Stomach smooth muscle (tissue), 2 donors: ENCODE measurements at regions not wholly inside any gene's neighbourhood (a gene's known extent, or its start where the extent isn't known, plus 50 kb on each side); places are given as distances from the start of the nearest gene placed in this dataset.
"Not testable (repeated sequence)": the region's sequence is repeated elsewhere in the genome, so short reads cannot be mapped to it uniquely, and the experiment has no call there.

ENCODE experiments used
- H3K27ac ChIP-seq: one replicate; pipeline ENCODE4 v1.7.0; 2013; ENCODE audit warnings: mild to moderate bottlenecking, low read length, inconsistent platforms
- H3K27me3 ChIP-seq, 2 donors: one replicate each; pipeline ENCODE4 v1.7.0; 2013; ENCODE audit warnings: low read length in 2 of 2; ENCODE audit not compliant: insufficient read depth in 2 of 2, control insufficient read depth in 1 of 2
- H3K36me3 ChIP-seq, 2 donors: one replicate each; pipeline ENCODE4 v1.7.0; 2013; ENCODE audit warnings: low read length in 2 of 2; ENCODE audit not compliant: control insufficient read depth in 2 of 2, insufficient read depth in 2 of 2
- H3K4me1 ChIP-seq: one replicate; pipeline ENCODE4 v1.7.0; 2013; ENCODE audit warnings: low read length; ENCODE audit not compliant: control insufficient read depth, insufficient read depth
- H3K4me3 ChIP-seq, 2 donors: one replicate each; pipeline ENCODE4 v1.7.0; 2013; ENCODE audit warnings: low read length in 2 of 2
- H3K9ac ChIP-seq, 2 donors: one replicate each; pipeline ENCODE4 v1.7.0; 2013; ENCODE audit warnings: low read length in 2 of 2, mild to moderate bottlenecking in 1 of 2
- H3K9me3 ChIP-seq, 2 donors: one replicate each; pipeline ENCODE4 v1.7.0; 2013; ENCODE audit warnings: low read length in 2 of 2; ENCODE audit not compliant: control insufficient read depth in 2 of 2
- donor health status: healthy.
- donor health status: Pancreatic carcinoma.

GRCh38 chr2:395886-396285, 108.0 kb upstream of the ALKAL2 start:
- Histone ChIP-seq H3K27me3 (peaks cover 3 to 9% of the 10 kb centered on the region in 2 donors), H3K9ac (no peak overlapping the region), H3K36me3 (no peaks in the 10 kb centered on the region), H3K4me1 (no peaks in the 10 kb centered on the region), H3K27ac (no peak overlapping the region), H3K9me3 (no peaks in the 10 kb centered on the region), H3K4me3 (no peak overlapping the region)

- peaks cover 3 to 9% of the 10 kb centered on the region in 2 donors for H3K27me3 ChIP-seq
- H3K36me3 ChIP-seq, result no peaks in the 10 kb centered on the region
- H3K27ac ChIP-seq, result no peak overlapping the region
- H3K4me3 ChIP-seq, result no peak overlapping the region
- H3K9me3 ChIP-seq, result no peaks in the 10 kb centered on the region
- no peak overlapping the region for H3K9ac ChIP-seq
- H3K4me1 ChIP-seq, result no peaks in the 10 kb centered on the region
Measured at GRCh38 chr2:393711-394696, 106.1 kb upstream of the ALKAL2 start.

GRCh38 chr2:392926-393280, 105.0 kb upstream of the ALKAL2 start:
- Histone ChIP-seq H3K9me3 (no peaks in the 10 kb centered on the region), H3K27me3 (peaks cover 3 to 12% of the 10 kb centered on the region in 2 donors), H3K27ac (no peak overlapping the region), H3K36me3 (no peaks in the 10 kb centered on the region), H3K4me3 (no peak overlapping the region), H3K4me1 (no peaks in the 10 kb centered on the region), H3K9ac (no peak overlapping the region)

- no peaks in the 10 kb centered on the region for H3K9me3 ChIP-seq
- H3K27ac ChIP-seq, result no peak overlapping the region
- no peaks in the 10 kb centered on the region for H3K4me1 ChIP-seq
- H3K36me3 ChIP-seq, result no peaks in the 10 kb centered on the region
- no peak overlapping the region for H3K9ac ChIP-seq
- H3K4me3 ChIP-seq, result no peak overlapping the region
- H3K27me3 ChIP-seq, result peaks cover 3 to 10% of the 10 kb centered on the region in 2 donors
Measured at GRCh38 chr2:392181-392925, 104.5 kb upstream of the ALKAL2 start.

GRCh38 chr2:391696-392095, 103.8 kb upstream of the ALKAL2 start:
- H3K9ac ChIP-seq, result no peak overlapping the region
- H3K36me3 ChIP-seq, result no peaks in the 10 kb centered on the region
- H3K27ac ChIP-seq, result no peak overlapping the region
- no peaks in the 10 kb centered on the region for H3K4me1 ChIP-seq
- H3K9me3 ChIP-seq, result no peaks in the 10 kb centered on the region
- H3K27me3 ChIP-seq, result peaks cover 3 to 10% of the 10 kb centered on the region in 2 donors
- H3K4me3 ChIP-seq, result no peak overlapping the region

GRCh38 chr2:390959-391358, 103.1 kb upstream of the ALKAL2 start:
- H3K27me3 ChIP-seq, result peaks cover 3 to 10% of the 10 kb centered on the region in 2 donors
- H3K4me3 ChIP-seq, result no peak overlapping the region
- H3K36me3 ChIP-seq, result no peaks in the 10 kb centered on the region
- no peaks in the 10 kb centered on the region for H3K4me1 ChIP-seq
- no peak overlapping the region for H3K27ac ChIP-seq
- no peak overlapping the region for H3K9ac ChIP-seq
- H3K9me3 ChIP-seq, result no peaks in the 10 kb centered on the region

GRCh38 chr2:389985-390384, 102.1 kb upstream of the ALKAL2 start:
- H3K36me3 ChIP-seq, H3K4me3 ChIP-seq, H3K27ac ChIP-seq, H3K27me3 ChIP-seq, H3K4me1 ChIP-seq, H3K9me3 ChIP-seq, H3K9ac ChIP-seq: not testable (repeated sequence)

GRCh38 chr2:388752-389151, 100.9 kb upstream of the ALKAL2 start:
- H3K4me3 ChIP-seq, H3K9ac ChIP-seq, H3K27me3 ChIP-seq, H3K36me3 ChIP-seq, H3K27ac ChIP-seq, H3K4me1 ChIP-seq, H3K9me3 ChIP-seq: not testable (repeated sequence)

GRCh38 chr2:387980-388421, 100.1 kb upstream of the ALKAL2 start:
- no peak overlapping the region for H3K27ac ChIP-seq
- no peaks in the 10 kb centered on the region for H3K9me3 ChIP-seq
- H3K27me3 ChIP-seq, result peaks cover 5 to 7% of the 10 kb centered on the region in 2 donors
- H3K4me3 ChIP-seq, result no peak overlapping the region
- no peaks in the 10 kb centered on the region for H3K36me3 ChIP-seq
- no peaks in the 10 kb centered on the region for H3K4me1 ChIP-seq
- H3K9ac ChIP-seq, result no peak overlapping the region

- H3K9me3 ChIP-seq, result no peaks in the 10 kb centered on the region
- no peaks in the 10 kb centered on the region for H3K4me1 ChIP-seq
- peaks cover 3% of the 10 kb centered on the region in 2 donors for H3K27me3 ChIP-seq
- no peak overlapping the region for H3K27ac ChIP-seq
- H3K9ac ChIP-seq, result no peak overlapping the region
- no peaks in the 10 kb centered on the region for H3K36me3 ChIP-seq
- no peak overlapping the region for H3K4me3 ChIP-seq
Measured at GRCh38 chr2:386406-387103, 98.7 kb upstream of the ALKAL2 start.
